HG03097 (cell line): ENCODE measurements at regions not wholly inside any gene's neighbourhood (a gene's known extent, or its start where the extent isn't known, plus 50 kb on each side); places are given as distances from the start of the nearest gene placed in this dataset.
"Not testable (repeated sequence)": the region's sequence is repeated elsewhere in the genome, so short reads cannot be mapped to it uniquely, and the experiment has no call there.

ENCODE experiments used
- ATAC-seq: cut with Tn5 transposase; IDR thresholded peaks from one replicate; pipeline ENCODE4 v1.9.1; 2021; ENCODE audit not compliant: unreplicated experiment, low FRiP score

DNA sequence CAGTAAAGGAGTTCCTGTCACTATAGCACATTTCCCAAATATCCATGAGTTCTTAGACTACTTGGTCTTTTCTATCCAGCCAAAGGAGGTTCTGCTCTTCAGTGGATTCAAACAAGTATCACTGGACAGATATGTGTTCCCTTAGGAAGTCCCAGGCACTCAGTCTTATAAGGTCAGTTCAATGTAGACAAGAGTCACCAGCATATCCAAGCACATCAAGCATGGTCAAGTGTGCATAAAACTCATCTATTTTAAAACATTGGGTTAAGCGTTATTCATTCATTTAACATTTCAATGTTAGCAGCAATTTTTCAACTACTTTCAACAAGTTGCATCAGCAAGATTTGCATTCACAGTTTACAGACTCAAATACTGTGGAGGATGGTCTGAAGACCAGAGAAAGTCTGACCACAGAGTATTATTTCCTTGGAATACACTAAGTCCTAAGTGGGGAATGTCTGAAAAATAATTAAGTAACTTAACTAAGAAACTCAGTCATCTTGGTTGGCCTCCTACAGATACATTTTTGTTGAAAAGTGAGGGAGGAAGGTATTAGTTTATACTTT lies 630.5 kb upstream of the IGFBP7 start:
- no peak for ATAC-seq

DNA sequence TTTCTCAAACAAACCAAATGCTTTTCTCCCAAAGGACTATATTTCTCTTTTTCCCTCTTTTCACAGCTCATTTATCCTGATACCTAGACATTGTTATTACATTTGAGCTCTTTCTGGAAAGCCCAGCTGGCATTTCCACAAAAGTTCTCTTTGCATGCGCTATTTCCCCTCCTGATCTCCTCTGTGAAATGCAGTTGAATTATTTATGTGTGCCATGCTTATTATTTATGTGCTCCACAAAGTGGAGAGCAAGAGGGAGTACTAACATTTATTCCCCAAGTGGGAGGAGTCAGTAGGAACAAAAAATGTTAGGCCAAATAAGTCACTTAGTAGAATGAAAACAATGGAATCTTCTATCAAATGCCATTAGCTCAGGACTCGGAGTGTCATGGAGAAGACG lies 626.6 kb upstream of the IGFBP7 start:
- ATAC-seq = no peak

DNA sequence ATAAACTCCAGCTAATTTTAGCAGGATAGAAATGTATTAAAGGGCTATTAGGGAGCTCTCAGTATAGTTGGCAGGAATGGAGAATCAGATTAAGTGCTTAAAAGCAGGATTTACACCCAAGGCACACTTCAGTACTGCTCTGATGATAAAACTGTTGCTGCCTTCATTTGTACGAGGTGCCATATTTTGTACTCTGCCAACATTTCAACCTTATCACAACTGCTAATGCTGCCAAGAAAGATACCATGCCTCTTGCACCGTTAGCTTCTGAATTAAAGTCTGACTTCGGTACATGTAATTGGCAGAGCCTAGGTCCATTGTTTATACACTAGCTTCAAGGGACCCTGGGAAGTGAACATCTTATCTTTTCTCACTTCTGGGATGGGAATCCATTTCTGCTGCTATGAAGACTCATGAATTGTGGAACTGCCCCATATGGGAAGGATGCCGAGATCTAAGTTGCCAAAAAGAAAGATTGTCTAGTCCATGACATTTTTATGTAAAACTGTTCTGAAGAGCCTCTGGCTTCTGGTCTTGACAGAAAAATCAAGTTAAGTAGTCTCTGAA lies 624.0 kb upstream of the IGFBP7 start:
- no peak for ATAC-seq

DNA sequence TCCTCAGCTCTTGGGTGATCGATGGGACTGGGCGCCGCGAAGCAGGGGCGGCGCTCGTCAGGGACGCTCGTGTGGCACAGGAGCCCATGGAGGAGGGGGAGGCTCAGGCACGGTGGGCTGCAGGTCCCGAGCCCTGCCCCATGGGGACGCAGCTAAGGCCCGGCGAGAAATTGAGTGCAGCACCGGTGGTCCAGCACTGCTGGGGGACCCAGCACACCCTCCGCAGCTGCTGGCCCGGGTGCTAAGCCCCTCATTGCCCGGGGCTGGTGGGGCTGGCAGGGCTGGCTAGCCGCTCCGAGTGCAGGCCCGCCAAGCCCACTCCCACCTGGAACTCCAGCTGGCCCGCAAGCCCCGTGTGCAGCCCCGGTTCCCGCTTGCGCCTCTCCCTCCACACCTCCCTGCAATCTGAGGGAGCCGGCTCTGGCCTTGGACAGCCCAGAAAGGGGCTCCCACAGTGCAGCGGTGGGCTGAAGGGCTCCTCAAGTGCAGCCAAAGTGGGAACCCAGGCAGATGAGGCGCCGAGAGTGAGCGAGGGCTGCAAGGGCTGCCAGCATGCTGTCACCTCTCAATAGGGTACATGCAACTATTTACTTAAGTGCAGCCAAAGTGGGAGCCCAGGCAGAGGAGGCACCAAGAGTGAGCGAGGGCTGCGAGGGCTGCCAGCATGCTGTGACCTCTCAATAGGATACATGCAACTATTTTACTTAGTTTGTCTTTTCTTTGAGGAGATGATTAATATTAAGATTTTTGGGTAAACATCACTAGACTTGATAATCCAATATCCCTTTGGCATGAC lies 619.8 kb upstream of the IGFBP7 start:
- not testable (repeated sequence) for ATAC-seq

DNA sequence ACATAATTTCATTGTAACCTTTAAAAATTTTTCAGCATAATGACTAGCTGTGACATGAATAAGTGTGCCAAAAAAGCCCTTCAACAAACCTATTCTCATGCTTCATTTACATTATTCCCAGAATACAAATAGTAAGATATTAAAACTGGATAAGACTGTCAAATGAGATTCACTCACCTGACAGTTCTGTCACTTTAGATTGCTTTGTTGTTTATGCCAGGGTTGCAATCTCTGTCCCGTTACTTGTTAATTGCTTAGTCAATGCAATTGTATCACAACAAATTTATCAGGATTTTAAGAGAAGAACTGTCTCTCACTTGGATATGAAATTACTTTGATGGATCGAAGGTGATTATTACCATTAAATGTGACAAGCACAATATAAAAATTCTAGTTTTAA lies 616.0 kb upstream of the IGFBP7 start:
- ATAC-seq = no peak

DNA sequence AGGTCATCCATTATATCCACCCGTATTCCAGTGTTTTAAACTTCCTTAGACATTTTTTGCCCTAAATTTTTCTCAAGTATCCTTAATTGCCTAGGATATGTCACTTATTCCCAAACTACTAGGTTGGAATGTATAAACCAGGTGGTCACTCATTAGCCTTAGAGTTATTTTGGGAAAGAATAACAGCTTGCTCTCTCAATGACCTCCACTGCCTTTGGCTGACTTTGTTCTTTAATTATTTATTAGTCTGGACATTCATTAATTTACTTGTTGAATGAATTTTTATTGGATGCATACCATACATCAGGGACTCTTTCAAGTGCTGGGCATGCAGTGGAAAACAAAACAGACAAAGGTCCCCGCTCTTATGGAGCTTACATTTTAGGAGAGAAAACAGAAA lies 609.3 kb upstream of the IGFBP7 start:
- ATAC-seq = no peak

DNA sequence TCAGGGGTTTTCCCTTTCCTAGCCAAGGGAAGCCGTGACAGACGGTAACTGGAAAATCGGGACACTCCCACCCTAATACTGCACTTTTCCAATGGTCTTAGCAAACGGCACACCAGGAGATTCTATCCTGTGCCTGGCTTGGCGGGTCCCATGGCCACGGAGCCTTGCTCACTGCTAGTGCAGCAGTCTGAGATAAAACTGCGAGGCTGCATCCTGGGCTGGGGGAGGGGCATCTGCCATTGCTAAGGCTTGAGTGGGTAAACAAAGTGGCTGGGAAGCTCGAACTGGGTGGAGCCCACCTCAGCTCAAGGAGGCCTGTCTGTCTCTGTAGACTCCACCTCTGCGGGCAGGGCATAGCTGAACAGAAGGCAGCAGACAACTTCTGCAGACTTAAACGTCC lies 604.1 kb upstream of the IGFBP7 start:
- not testable (repeated sequence) for ATAC-seq

DNA sequence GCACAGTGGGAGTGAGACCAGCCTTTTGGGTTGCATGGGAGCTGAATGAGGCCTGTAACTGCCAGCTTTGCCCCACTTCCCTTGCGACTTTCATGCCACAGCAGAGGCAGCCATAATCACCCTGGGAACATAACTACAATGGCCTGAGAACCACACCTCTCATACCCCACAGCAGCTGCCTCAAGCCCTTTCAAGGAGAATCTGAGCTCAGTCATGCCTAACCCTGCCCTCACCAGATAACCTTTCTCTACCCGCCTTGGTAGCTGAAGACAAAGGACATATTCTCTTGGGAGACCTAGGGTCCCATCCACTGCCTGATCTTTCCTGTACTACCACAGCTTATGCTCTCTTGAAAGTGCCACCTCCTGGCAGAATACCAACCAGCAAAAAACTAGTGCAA lies 599.9 kb upstream of the IGFBP7 start:
- ATAC-seq = no peak

DNA sequence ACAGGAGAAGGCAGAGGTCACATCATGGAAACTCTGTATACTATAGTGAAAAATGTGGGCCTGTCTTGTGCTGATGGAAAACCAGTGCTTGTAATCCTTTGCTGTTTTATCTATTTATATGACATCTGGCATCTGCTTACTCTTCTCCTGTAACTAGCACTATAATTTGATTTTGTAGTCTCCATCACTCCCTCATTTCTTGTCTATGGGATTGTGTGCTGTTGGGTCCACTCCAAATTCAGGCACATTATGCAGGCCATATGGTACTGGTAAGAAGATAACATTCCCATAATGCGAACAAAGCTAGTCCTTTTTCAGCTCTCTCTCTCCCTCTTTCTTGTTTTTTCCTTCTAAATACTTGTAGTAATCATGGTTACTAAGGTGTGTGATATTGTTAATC lies 581.2 kb upstream of the IGFBP7 start:
- no peak for ATAC-seq

DNA sequence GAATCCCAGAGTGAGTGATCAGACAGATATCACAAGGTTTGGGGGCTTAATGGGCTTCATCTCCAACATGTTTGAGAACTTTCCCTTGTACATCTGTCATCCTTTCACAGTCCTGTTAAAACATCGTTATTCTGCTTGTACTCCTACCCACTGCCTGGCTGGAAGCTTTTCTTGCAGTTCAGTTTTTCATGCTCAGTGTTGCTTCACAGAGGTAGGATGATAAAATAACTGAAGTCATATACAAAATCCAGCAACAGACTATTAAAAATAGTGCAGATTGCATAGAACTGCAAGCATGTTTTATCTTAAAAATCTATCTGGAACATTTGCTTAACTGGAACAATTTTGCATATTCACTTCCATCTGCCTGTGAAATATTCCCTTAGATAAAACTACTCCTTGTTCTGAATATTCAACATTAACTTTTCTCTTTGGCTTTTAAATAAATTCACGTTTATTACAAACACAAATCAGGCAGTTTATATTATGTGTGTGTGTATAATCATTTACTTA lies 579.6 kb upstream of the IGFBP7 start:
- no peak for ATAC-seq

DNA sequence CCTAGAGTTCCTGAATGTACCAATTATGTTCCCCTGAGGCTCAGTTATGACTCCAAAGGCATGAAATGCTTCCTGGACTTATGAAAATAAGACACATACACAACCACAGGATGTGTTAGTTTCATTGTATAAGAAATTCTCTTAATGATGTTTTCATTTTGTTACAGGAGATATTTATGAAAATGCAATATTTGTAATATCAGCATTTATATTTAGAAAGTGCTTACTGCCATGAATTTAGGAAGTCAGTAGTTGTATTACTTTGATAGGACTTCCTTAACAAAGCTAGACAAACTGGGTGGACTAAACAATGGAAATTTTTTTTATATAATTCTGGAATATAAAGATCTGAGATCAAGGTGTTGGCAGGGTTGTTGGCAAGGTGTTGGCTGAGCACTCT lies 572.1 kb upstream of the IGFBP7 start:
- no peak for ATAC-seq

DNA sequence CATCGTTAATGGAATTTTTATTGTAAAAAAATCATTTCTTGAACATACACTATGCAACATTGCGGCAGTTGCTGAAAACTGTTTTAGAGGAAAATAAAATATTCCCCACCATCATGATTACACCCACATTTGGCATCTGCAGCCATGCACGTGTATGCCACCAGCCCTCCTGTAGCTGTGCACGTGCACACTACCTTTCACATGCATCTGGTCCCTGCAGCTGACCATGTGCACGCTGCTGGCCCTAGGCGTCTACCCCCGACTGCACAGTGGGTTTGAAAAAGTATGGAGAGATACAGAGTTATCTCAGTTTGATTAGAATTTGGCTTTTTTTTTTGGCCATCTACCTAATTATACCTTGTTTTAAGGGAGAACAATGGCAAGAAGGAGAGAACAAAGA lies 569.8 kb upstream of the IGFBP7 start:
- no peak for ATAC-seq

DNA sequence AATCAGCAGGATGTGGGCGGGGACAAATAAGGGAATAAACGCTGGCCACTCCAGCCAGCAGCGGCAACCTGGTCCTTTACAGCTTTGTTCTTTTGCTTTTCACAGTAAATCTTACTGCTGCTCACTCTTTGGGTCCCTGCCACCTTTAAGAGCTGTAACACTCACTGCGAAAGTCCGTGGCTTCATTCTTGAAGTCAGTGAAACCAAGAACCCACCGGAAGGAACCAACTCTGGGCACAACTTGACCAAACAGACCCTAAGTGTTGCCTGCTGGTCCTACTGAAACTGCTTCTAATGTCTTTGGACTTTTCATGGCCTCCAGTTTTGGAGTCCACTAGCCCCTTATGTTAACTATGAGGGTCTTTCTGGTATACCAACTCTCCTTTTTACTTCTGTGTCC lies 566.2 kb upstream of the IGFBP7 start:
- ATAC-seq = no peak

DNA sequence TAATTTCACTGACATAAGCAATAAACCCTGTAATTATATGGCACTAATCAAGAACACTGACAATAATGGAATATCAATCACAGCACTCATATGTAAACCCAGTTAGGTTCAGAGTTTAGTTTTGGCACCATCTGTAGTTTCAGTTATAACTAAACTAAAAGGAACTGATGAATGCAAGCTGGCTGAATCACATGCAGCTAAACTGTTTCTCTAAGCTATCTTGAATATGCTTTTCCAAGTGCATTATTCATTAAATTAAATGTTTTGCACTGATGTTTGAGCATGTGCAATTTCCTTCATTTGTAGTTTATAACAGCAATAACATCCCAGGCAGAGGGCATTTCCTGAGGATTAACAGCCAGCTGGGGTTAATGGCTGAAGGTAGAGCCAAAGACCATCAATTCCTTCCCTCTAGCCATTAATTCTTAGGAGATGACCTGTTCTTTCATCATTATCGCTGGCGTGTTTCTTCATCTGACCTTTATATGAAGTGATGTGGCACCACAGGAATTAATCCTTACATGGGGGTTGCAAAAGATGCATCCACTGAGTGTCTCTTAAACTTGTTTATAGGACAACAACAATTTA lies 562.8 kb upstream of the IGFBP7 start:
- no peak for ATAC-seq

DNA sequence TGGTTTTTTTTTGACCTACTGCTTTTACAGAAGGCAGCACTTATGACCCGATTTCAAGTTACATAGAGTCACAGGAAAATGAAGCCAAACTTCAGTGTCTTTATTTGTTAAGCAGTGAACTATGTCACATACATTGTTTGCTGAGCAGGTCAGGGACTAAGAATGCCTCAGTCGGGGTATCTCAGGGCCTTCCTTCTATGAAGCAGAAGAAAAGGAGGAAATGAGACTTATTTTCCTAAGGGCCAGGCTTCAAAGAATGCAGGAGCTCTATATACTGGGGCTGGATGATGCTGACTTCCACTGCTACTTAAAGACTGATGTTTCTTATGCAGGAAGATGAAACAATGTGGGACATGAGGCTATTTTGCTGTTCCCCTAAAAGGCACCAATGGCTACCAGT lies 558.4 kb upstream of the IGFBP7 start:
- ATAC-seq = no peak

DNA sequence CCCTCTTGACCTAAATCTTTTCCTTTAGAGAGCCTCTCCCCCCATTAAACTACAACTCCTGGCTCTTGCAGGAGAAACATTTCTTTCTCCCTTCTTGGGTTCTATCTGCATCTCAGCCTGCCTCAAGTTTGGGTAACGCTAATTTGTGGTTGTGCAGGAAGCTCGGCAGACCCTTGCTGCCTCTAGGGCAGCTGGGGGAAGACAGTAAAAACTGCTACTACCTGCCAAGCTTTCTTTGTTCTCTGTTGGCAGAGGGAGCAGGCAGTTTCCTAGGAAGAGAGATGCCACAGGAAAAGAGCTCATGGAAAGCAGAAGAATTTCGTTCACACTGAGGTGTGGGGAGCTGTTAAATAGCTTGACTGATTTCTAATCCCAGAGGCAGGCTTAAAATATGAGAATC lies 555.6 kb upstream of the IGFBP7 start:
- ATAC-seq = no peak

DNA sequence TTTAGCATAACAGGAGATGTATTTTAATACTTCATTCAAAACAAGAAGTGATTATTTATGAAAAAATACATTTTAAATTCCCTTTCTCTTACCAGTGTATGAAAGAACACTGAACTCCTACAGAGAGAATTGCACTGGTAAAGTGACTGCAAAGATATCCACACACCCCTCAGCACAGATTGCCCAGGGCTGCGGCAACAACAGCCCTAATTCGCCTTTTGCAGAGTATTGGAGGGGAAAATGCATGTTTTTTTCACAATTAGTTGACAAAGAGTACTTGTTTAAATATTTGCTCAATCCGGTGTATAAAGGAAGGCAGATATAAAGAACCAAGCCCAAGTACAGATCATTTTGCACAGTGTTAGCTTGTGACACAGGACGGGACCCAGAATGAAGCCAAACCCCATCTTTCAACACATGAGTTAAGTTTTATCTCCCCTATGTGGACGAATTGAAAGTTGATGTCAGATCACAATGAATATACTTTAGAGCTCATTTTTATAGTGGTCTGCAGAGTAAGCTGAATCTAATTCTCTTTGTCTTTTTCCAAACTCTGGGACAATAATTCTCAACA lies 551.4 kb upstream of the IGFBP7 start:
- no peak for ATAC-seq

DNA sequence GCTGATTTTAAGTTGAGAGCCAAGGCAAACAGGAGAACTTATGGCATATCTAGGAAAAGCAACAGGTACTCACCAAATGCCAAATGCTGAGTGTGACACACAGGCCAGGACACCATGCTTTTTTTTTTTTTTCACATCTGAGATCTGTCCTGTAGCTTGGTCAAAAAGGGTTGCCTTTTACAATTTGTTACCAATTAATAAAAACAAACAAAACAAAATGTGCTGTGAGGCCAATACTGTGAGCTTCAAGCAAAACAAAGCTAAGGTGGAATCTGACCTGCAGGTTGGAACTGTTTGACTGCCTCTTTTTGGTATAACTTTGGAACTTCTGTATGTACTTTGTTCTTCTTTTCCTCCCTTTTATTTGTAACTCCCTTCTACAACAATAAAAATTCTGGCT lies 548.5 kb upstream of the IGFBP7 start:
- ATAC-seq = no peak

DNA sequence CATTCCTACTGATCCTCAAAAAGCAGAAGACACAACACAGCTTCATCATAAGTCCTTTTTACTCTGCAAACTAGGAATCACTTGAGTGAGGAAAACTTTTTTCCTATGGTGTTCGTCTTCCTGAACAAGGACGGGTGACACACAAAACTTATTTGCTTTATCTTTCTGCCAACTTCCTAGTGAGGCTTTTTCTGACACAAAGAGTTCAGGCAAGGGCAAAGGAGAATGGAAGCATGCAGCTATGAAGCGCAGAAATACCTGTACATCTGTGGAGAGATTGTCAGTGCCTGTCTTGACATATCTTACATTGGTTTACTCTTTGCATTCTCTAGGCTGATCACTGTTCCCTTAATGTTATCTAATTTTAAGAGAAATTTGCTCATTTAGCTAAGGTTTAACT lies 548.0 kb upstream of the IGFBP7 start:
- ATAC-seq = no peak

DNA sequence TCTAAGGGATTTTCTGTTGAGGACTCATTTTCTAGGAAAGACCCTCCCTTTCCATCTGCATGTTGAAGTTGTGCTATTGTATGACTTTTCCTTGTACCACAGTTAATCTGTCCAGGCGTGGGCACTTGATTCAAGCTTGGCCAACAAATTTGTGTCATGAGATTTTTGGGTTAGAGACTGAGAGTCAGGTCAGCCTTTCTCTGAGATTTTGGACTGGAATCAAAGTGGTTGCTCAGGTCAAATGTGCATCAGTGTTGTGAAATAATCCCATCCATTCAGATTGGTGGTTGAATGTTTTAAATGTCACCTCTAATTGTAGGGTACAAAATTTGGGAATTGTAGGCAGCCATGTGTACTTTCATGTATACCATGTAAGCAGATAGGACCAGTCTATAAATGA lies 545.2 kb upstream of the IGFBP7 start:
- no peak for ATAC-seq

DNA sequence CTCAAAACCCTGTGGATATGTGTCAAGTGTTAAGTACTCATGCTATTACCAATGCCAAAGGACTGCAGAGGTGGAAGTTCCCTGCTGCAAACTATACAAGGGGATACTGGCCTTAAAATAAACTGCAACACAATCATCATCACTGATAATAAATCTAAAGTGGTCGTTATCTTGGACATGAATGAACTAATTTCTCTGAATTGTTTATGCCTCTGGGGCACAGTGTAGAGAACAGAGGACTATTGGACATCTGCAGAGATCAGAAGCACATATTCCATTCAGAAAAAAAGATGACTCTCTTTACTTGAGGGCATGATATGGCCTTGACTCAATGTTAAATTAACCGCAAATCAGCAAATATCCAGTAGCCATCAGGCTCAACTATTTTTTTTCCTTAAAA lies 542.6 kb upstream of the IGFBP7 start:
- ATAC-seq = no peak
